GM12873 (cell line): ENCODE measurements at regions not wholly inside any gene's neighbourhood (a gene's known extent, or its start where the extent isn't known, plus 50 kb on each side); places are given as distances from the start of the nearest gene placed in this dataset.

Experiments used
- TF ChIP-seq, protein P1 (sequence below): IDR thresholded peaks from 2 replicates; pipeline ENCODE4 v1.5.1; 2012; ENCODE audit warnings: low read depth, mild to moderate bottlenecking, moderate library complexity, low read length, control low read depth; ENCODE audit not compliant: insufficient read depth; ENCODE audit errors: missing control alignments

DNA sequence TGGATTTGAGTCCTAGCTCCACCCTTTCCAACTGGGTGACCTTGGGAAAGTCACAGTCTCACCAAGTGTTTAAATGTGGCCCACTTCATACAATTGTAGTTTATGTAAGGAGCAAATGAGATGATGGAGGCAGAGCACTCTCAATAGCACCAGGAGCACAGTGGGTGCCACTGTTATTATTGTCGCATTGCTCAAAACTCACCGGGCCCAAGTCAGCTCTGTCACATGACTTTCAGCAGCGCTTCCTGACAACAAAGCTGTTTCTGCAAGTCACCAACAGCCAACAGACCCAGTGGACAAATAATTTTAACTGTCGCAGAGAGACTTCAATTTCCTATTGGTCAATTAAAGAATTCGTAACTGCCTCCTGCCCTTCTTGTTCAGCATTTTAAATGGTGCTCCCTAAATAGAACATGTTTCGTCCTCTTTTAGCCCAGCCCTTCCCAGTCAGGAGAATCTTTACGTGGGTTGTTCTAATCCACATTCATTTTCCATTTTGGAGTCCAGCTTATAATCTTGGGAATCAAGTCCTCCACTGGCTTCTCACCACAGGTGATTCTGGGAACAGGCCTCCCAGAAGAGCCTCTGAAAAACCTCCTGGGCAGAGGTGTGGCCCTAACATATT is 415.6 kb upstream of the NPVF start:
- TF ChIP-seq, protein P1, sequence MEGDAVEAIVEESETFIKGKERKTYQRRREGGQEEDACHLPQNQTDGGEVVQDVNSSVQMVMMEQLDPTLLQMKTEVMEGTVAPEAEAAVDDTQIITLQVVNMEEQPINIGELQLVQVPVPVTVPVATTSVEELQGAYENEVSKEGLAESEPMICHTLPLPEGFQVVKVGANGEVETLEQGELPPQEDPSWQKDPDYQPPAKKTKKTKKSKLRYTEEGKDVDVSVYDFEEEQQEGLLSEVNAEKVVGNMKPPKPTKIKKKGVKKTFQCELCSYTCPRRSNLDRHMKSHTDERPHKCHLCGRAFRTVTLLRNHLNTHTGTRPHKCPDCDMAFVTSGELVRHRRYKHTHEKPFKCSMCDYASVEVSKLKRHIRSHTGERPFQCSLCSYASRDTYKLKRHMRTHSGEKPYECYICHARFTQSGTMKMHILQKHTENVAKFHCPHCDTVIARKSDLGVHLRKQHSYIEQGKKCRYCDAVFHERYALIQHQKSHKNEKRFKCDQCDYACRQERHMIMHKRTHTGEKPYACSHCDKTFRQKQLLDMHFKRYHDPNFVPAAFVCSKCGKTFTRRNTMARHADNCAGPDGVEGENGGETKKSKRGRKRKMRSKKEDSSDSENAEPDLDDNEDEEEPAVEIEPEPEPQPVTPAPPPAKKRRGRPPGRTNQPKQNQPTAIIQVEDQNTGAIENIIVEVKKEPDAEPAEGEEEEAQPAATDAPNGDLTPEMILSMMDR = no peak

DNA sequence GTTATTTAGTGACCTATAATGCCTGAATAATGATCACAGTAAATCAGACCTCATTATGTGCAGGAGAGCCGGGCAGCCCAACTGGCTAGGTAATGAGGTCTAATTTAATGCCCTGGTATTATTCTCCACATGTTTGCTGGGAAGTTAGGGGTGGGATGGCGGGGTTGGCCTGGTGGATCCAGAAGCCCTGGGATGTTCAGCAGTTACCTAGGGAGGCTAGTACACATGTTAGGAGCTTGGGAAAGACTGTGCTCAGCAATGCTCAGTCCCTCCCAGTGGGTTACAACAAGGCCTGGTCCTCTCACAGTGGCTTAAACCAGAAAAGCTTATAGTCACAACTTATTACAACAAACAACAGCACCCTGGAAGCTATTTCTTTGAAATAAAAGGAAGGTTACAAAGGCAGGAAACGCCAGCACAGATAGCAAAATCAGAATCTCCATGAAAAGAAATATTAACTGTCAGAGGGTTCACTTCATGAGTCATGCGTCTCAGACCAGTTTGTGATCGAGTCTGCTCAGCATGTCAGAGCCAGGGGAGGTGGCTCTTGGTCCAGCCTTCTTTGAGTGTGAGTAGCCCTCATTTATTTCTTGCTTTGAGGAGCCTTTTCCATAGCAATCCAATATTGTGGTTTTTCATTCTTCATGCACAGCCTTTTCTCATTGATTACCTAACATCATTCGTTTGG is 418.6 kb upstream of the NPVF start:
- TF ChIP-seq, protein P1 = no peak

DNA sequence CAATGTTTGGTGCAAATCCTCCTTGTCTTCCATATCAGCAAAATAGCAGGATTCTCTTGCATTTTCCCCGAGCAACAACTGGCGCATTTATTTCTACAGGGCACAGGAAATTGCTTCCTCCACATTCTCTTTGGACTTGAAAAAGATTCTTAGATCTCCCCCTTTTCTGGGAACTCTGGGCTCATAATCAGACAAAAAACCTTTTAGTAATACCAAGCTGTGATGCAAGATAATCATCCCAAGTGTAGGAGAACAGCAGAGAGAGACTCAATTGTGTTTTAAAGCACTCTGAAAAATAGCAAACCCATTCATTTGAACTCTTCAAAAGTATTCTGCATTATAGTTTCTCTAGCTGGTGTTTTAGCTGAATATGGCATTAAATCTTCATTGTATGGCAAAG is 419.6 kb upstream of the NPVF start:
- TF ChIP-seq, protein P1 = no peak

DNA sequence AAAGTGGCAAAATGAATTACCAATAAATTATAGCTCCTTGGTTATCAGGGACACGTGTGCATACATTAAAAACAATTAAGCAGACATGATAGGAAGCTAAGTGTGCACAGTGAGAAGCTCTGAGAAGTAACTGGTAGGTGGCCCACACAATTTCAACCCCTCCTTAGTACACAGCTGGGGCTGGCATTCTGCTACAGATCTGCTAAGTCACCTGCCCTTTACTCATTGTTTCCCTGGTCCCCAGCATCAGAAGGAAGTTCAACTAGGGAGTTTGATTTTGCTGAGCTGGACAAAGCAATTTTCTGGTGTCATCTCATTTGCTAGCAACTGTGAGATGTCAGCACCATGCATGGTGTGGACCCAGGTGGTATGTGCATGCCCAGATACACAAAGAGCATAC is 424.1 kb upstream of the NPVF start:
- TF ChIP-seq, protein P1 = no peak

DNA sequence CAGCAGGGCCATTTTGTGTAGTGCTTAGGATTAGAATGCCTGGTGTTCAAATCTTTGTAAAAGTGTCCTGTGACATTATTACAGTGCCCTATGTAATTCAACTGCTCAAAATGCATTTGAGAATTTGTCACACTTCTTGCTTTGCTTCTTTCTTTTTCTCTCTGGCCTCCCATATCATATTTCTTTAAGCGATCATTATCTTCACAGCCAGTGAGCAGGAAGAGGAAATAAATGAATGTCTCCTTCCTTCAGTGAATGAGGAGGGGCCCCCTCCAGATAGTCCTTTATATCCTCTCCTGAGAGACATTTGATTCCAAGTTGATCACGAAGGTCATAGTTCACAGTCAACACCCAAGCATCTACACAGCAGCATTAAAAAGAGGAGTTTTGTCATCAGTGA is 425.1 kb upstream of the NPVF start:
- TF ChIP-seq, protein P1 = no peak

DNA sequence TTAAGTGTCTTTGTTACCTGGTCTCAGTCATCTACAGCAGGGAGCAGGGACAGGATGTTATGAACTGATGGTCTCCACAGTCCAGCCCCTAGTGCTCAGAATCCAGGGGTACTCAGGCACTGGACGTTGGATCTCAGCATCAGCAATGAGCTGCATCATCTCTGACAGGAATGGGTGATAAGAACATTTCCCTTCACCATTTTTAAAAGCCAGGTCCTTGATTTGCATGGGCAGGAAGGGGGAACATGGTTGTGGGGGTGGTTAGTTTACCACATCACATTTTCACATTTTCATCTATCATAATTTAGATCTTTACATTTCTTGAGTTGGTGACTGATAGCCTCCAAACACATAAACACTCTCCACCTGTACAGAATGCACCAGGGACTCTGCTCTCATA is 427.8 kb upstream of the NPVF start:
- TF ChIP-seq, protein P1 = no peak

DNA sequence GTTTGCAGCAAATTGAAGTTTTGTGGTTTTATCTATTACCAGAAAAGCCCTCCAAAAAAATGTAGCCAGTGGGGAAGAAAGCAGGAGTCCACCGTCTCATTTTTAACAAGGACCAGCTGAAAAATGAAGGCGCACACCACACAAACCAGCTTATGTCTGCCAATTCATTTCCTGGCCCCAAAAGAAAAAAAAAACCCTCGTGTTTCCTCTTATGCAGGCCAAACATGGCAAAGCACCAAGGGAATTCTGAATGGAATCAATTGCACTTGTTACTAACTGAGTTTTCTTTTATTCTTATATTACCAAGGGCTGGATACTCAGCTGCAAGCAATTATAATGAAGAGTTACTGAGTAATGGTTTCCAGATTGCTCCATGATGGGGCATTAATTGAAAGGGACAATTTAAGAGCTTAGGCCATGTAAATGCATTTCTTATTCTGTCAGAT is 428.3 kb upstream of the NPVF start:
- TF ChIP-seq, protein P1 = no peak
